Lower leg skin (tissue), 3 donors: ENCODE measurements at regions not wholly inside any gene's neighbourhood (a gene's known extent, or its start where the extent isn't known, plus 50 kb on each side); places are given as distances from the start of the nearest gene placed in this dataset.
"Not testable (repeated sequence)": the region's sequence is repeated elsewhere in the genome, so short reads cannot be mapped to it uniquely, and the experiment has no call there.

Source experiments
- POLR2A ChIP-seq, 2 donors: fragments of 450-650 bp; IDR thresholded peaks; one replicate each; pipeline ENCODE4 v1.6.1; 2016 to 2017; ENCODE audit warnings: antibody characterized with exemption in 2 of 2, mild to moderate bottlenecking in 1 of 2, moderate library complexity in 1 of 2
- TF ChIP-seq, protein P1 (sequence below), 3 donors: fragments of 450-650 bp; IDR thresholded peaks; one replicate each; pipeline ENCODE4 v1.5.1; 2016; ENCODE audit warnings: antibody characterized with exemption in 3 of 3, mild to moderate bottlenecking in 3 of 3, moderate library complexity in 2 of 3

DNA sequence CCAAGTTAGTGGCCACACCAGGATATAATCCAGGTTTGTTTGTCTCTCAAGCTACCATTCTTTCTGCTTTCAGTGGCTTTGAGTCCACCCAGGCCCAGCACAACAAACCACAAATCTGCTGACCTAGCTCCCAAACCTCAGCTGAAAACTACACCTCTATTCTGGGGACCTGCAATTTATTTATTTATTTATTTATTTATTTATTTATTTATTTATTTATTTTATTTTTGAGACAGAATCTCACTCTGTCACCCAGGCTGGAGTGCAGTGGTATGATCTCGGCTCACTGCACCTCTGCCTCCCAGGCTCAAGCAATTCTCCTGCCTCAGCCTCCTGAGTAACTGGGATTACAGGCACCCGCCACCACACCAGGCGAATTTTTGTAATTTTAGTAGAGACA lies 229.9 kb upstream of the BTG1 start:
- TF ChIP-seq POLR2A (IDR thresholded peaks at IDR 0.05), result not testable (repeated sequence)
- TF ChIP-seq, protein P1, sequence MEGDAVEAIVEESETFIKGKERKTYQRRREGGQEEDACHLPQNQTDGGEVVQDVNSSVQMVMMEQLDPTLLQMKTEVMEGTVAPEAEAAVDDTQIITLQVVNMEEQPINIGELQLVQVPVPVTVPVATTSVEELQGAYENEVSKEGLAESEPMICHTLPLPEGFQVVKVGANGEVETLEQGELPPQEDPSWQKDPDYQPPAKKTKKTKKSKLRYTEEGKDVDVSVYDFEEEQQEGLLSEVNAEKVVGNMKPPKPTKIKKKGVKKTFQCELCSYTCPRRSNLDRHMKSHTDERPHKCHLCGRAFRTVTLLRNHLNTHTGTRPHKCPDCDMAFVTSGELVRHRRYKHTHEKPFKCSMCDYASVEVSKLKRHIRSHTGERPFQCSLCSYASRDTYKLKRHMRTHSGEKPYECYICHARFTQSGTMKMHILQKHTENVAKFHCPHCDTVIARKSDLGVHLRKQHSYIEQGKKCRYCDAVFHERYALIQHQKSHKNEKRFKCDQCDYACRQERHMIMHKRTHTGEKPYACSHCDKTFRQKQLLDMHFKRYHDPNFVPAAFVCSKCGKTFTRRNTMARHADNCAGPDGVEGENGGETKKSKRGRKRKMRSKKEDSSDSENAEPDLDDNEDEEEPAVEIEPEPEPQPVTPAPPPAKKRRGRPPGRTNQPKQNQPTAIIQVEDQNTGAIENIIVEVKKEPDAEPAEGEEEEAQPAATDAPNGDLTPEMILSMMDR (IDR thresholded peaks at IDR 0.05), result not testable (repeated sequence)
